Superior temporal gyrus (tissue), 1 donor: ENCODE measurements at regions not wholly inside any gene's neighbourhood (a gene's known extent, or its start where the extent isn't known, plus 50 kb on each side); places are given as distances from the start of the nearest gene placed in this dataset.
A peak's percentile ranks its signal among the peaks of the same experiment; 100 is the strongest.

Source experiments
- DNase-seq: peaks from one replicate; pipeline ENCODE4 v3.0.0-alpha.2; 2016; ENCODE audit errors: extremely low spot score

GRCh38 chr1:72649991-72650390, 367.7 kb upstream of the NEGR1 start:
- DNase-seq = no peak

DNA sequence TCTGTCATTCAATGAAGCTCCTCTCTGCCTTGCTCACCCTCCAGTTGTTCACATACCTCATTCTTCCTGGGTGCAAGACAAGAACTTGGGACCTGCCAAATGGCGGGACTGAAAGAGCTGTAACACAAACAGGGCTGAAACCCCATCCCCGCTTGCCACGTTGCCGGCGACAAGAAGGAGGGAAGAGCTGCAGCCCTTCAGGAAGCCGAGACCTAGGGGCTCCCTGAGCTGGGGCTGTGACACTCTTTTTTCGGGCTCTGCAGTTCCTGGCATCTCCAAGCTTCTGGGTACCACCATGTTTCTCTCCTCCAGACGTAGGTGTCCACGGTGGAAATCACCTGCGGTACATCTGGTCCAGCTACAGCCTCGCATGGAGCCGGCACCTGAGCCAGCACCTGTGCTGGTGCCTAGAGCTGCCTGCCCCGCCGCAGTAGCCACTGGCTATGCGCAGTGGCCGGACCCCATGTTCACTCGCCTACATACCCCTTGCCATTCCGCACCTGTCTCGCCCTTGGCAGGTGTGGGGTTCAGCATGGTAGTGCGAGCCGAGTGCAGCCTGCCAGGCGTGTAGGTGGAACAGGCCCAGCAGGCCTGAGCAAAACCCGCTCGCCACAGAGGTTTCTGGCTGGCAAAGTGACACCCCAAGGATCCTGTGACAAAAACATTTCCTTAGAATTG, 367.0 kb upstream of the NEGR1 start:
- DNase-seq = no peak

DNA sequence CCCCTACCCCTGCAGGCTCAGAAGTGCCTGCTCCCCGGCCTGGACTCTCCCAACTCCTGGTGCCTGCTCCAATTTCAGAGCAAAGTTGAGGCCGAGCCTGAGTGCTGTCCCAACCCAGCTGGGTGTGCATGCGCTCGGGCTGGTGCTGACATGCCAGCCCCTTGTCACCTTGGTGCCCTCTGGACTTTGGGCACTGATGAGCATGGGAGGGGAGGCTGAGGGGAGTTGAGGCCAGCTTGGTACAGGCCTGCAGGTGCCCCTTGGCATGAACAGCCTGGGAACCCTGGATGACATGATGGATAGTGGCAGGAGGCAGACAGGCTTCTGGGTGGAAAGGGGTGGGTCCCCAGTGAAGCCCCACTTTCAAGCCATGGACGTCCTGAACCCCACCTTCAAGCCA, 366.1 kb upstream of the NEGR1 start:
- no peak for DNase-seq

- no peak for DNase-seq
Observed at GRCh38 chr1:72643142-72643541, 360.8 kb upstream of the NEGR1 start.

GRCh38 chr1:72637593-72637992, 355.3 kb upstream of the NEGR1 start:
- DNase-seq = no peak

DNA sequence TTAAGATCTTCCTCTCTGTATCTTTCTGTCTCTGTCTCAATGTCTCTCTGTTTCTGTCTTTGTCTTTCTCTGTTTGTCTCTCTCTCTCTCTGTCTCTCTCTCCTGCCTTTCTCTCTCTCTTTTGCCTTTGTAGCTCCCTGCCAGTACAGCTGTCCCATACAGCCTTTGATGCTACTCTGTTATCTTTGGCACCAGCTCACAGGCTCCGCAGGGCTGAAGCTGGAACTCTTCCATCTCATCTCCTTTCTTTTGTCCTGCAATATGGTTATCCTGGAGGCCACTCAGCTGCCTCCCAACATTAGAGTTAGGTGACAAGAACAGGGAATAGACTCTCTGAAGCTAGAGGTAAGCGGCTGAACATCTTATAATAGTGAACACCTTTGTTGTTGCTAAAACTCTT, 354.3 kb upstream of the NEGR1 start:
- DNase-seq = no peak

GRCh38 chr1:72635719-72636118, 353.4 kb upstream of the NEGR1 start:
- DNase-seq = no peak

- DNase-seq = no peak
Observed at GRCh38 chr1:72634946-72635345, 352.6 kb upstream of the NEGR1 start.

GRCh38 chr1:72631449-72631848, 349.1 kb upstream of the NEGR1 start:
- no peak for DNase-seq

DNA sequence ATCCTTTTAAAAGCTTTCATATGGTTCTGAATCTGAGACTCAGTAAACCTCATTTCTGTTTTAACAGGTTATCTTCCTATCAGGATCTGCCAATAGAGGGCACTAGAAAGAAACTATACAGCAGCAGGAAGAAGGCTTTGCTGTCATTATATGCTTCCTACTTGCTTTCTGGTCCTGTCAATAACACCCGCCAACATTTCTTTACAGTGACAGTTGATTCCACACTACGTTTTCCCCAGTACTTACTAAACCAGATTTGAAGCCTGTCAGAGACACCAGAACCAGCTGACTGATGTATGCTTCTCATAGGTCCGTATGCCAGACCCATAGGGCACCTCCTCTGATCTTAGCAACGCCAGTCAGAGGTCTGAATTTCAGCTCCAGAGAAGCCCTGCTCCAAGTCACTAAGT, 341.0 kb upstream of the NEGR1 start:
- DNase-seq = peak; percentile 82

DNA sequence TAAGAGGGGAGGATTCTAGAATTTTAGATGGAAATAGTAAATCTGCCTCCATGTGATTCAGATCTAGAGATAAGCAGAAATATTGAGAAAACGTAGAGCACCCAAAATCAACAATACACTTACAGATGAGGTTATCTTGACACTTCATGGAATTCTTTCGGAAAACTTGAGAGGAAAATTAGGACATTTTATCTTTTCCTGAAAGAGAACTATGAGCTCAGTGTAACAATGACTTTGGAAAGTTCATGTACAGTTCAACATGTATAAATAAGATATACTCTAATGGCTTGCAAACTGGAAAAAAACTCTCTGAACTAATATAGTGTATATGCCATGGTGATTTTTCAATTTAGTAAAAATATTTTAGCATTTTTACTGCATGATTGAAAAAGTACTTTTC, 338.1 kb upstream of the NEGR1 start:
- DNase-seq = no peak

DNA sequence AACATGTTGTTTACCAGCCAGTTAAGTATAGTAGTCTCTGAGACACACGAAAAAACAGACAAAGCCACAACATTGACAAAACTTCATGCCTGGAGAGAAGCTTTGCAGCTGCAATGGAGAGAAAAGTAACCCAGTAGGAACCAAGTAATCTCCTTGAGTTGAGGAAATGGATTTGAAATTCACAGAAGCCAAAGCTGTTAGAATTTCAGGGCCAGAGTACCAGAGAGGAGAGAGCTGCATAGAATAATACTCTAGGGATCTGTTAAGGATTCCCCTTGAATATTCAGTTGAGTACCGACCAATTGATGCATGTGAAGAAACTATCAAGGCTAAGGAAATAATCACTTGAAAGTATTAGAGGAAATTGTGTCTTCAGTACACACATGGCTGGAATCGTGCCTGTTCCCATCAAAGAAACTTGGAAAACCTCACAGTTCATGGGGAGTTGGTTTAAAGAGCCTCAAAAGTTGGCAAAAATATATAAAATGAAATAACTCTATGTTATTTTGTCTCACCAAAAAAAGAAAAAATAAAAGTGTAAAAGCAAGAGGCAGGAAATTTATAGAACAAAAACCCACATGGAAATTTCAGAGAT, 324.0 kb upstream of the NEGR1 start:
- no peak for DNase-seq

DNA sequence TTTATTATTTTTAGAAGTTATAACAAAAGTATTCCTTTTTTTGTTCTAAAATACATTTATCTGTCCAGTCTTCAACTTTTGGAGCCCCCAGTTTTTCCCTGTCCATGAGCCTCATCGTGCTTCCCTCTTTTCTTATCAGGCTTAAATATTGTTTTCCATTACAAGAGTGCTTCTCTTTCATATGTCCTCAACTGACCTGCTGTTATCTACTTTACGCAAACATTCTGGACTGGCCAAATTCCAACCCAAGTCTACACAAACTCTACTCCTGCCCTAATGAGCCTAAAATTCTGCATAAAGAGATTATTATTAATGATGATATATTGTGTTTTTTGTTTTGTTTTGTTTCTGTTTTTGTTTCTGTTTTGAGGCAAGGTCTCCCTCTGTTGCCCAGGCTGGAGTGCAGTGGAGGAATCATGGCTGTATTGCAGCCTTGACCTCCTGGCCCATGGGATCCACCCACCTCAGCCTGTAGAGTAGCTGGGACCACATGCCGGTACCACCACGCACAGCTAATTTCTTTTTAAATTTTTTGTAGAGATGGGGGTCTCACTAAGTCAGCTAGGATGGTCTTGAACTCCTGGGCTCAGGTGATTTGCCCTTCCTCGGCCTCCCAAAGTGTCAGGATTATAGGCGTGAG, 318.8 kb upstream of the NEGR1 start:
- no peak for DNase-seq

DNA sequence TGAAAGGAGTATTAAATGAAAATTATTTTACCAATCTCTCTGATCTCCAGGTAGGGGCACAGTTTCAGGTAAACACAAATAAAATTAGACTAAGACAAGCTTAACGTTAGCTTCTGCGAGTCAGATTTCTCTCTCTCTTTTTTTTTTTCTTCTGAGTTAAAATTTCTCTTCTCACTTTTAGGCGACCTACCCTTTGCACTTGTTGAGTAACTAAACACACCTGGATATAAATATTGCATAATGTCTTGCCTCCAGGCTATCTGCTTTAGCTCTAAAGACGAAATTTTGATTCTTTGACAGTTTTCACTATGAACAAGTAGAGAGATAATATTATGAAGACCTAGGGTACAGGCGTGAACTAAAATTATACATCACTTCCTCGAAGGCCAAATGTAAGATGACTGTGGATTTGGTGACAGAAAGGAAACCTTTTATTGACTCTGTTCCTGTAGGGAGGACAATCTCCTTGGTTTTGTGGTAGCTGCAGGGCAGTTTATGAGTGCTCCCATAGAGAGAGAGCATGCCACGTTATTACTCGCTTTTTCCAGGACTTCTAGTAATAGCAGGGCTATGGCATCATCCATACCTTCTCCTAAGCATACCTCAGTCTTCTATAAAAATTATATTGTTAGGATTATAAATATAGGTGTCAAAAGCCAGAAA, 303.8 kb upstream of the NEGR1 start:
- no peak for DNase-seq

DNA sequence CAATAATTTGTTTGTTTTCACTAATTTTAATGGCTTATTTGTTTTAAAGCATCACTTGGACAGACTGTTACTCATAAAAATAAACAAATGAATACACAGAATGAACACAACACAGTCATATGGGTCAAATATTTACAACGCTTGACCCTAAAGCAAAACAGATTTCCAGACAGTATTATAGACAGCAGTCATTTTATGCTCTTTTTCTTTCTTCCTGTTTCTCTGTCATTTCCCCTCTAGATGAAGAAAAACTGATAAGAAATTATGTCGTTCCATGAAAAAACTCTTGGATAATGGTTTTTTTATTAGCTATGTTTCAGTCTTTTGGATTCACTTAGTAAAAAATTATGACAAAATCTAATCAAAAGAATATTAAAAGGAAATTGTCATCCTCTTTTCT, 297.3 kb upstream of the NEGR1 start:
- no peak for DNase-seq

DNA sequence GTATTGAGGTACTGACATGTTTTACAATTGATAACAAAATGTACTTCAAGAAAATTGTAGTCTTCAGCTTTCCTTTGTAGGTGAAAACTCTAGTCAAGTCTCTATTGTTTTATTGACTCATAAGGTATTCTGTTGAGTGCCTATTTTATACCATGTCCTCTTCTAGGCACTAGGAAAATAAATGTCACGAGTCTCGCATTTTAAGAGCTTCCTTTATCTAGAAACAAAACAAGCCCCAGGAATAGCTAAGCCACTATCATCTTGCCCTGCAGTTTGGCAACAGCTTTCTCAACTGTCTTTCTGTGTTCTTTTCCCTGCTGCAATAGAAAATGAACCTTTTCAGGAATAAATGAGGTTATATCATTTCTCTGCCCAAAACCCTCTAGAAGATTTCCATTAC, 288.5 kb upstream of the NEGR1 start:
- DNase-seq = no peak

GRCh38 chr1:72568113-72568512, 285.8 kb upstream of the NEGR1 start:
- peak; percentile 29 for DNase-seq

DNA sequence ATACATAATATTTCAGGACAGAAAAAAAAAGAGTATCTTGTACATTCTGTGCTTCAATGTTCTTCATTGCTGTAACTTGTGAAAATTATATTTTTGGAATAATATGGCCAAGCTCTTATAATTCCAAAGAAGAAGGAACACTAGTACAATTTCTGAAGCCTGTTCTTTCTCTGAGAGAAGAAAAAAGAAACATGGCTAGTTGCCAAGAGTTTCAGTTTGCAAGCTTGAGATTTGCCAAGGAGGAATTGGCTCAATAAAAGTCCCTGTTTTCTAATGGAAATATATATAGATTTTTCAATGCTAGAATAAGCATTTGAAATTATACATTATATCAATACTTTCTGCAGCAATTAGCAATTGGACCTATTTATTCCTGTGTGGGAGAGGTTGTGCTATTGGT, 285.2 kb upstream of the NEGR1 start:
- peak; percentile 85 for DNase-seq

GRCh38 chr1:72564749-72565148, 282.4 kb upstream of the NEGR1 start:
- DNase-seq = no peak

DNA sequence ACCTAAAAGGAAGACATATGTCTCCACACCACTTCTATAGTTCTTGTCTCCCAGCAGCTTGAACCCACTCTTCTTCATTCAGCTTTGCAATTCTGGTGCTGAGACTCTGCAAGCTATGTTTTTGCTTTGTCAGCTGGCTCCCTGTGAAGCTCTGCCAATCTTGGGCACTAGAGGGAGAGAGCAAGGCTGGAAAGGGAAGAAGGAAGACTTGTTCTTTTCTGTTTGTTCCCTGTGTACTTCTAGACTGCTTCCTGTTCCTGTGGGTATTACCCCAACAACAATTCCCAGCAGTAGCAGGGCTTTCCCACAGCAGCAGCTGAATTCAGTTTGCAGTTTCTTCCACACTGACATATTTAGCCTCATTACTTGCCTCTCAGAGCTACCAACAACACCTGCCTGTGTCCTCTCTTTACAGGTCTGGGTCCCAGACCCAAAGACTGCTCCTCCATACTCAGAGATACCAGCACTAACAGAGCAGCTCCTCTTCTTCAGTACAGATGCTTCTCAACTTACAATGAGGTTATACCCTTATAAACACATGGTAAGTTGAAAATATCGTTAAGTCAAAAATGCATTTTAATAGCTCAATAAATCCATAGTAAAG, 275.2 kb upstream of the NEGR1 start:
- DNase-seq = no peak

GRCh38 chr1:72547412-72547811, 265.1 kb upstream of the NEGR1 start:
- no peak for DNase-seq

GRCh38 chr1:72540674-72541073, 258.3 kb upstream of the NEGR1 start:
- DNase-seq = no peak

GRCh38 chr1:72535470-72535869, 253.1 kb upstream of the NEGR1 start:
- no peak for DNase-seq
